HK-2 (cell line): ENCODE measurements at regions not wholly inside any gene's neighbourhood (a gene's known extent, or its start where the extent isn't known, plus 50 kb on each side); places are given as distances from the start of the nearest gene placed in this dataset.
"Not testable (repeated sequence)": the region's sequence is repeated elsewhere in the genome, so short reads cannot be mapped to it uniquely, and the experiment has no call there.

ENCODE experiments used
- DNase-seq: peaks from one replicate; pipeline ENCODE4 v3.0.0-alpha.2; 2018; ENCODE audit not compliant: unreplicated experiment

- DNase-seq: no peak
Observed at GRCh38 chr4:12375805-12376204, 947.1 kb upstream of the HS3ST1 start.

GRCh38 chr4:12365869-12366268, 937.2 kb upstream of the HS3ST1 start:
- DNase-seq: not testable (repeated sequence)

- no peak for DNase-seq
Observed at GRCh38 chr4:12360391-12360790, 931.7 kb upstream of the HS3ST1 start.

- DNase-seq: no peak
Observed at GRCh38 chr4:12359420-12359819, 930.7 kb upstream of the HS3ST1 start.

DNA sequence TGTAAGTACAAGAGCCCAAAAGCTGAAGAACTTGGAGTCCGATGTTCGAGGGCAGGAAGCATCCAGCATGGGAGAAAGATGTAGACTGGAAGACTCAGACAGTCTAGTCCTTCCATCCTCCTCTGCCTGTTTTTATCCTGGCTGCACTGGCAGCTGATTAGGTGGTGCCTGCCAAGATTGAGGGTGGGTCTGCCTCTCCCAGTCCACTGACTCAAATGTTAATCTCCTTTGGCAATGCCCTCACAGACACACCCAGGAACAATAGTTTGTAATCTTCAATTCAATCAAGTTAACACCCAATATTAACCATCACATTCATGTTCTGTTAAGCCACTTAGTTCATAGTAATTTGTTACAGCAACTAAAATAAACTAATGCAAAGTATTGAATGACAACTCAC, 904.4 kb upstream of the HS3ST1 start:
- not testable (repeated sequence) for DNase-seq

- DNase-seq: no peak
Observed at GRCh38 chr4:12324965-12325364, 896.3 kb upstream of the HS3ST1 start.

DNA sequence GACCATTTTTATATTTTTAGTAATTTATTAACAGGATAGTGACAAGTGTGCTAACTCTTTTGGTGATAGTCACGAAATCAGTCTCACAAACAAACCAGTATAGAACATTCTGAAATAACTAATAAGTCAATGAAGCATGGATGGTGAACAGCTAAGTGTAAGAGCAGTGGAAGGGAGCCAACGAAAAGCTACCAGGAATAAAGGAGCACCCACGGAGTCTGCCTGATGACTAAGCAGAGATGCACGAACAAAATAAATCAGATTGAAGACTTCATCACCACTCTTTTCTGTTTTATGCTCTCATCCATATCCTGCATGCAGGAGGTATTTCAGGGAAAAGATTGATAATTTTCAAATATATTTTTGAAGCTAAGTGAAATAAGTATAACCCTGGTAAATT, 891.1 kb upstream of the HS3ST1 start:
- peak; percentile 1 for DNase-seq

DNA sequence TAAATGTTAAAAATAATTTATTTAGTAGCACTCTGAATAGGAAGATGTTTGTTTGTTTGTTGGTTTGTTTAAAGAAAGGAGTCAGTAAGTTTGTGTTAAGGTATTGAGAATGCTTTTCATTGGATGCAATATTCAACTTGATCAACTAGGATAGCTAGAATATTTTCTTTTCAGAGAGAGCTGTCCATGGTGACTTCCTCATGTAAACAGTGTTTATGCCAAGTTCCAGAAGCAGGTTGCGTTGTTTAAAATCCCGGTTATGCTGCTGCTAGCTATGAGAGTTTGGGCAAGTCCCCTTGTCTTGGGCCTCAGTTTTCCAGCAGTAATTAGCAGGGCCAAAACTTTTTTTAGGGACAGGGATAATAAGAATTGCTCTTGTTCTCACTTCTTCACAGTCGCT, 876.2 kb upstream of the HS3ST1 start:
- no peak for DNase-seq

DNA sequence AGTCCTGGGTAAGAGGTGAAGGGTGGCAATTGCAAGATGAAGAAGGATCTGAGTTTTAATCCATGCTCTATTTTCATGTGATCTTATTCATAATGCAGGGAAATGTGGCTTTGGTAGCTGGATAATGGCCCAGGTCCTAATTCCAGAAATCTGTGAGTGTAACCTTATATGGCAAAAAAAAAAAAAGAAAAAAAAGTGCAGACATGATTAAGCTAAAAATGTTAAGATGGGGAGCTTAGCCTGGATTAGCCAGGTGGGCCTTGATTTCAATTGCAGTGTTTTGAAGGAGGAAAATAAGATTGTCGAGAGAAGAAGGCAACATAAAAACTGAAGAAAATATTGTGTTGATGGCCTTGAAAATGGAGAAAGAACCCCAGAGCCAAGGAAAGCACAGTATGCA, 867.7 kb upstream of the HS3ST1 start:
- DNase-seq: no peak

GRCh38 chr4:12293906-12294525, 865.3 kb upstream of the HS3ST1 start:
- no peak for DNase-seq

DNA sequence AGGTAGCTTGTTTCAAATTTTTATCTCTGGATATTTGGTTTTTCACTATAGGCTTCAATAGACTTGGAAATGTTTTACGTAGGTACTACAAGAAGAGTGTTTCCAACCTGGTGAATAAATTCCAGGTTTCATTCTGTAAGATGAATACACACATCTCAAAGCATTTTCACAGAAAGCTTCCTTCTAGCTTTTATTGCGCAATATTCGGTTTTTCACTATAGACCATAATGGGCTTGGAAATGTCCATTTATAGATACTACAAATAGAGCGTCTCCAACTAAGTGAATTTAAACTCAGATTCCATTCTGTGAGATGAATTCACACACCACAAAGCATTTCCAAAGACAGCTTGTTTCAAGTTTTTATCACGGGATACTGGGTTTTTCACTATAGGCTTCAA, 857.7 kb upstream of the HS3ST1 start:
- no peak for DNase-seq

DNA sequence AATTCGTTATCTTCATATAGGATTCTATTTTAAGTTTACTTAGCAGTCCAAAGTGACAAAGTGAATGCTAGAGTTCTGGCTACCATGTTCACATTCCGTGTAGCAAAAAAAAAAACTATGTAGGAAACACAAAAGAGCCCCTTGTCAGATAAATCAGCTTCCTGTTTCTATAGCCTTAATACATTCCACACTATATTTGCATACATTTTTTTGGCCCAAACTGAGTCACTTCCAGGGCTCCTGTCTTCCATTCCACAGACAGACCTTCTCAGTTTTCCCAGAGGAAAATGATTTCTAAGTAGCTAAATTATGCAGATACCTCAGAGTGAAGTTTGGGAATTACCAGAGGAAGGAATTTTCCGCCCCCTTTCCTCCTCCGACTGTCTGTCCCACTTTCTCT, 841.9 kb upstream of the HS3ST1 start:
- DNase-seq: no peak

- DNase-seq: no peak
Observed at GRCh38 chr4:12265554-12265953, 836.9 kb upstream of the HS3ST1 start.

- no peak for DNase-seq
Observed at GRCh38 chr4:12260453-12260852, 831.8 kb upstream of the HS3ST1 start.

- DNase-seq: no peak
Observed at GRCh38 chr4:12244973-12245372, 816.3 kb upstream of the HS3ST1 start.

DNA sequence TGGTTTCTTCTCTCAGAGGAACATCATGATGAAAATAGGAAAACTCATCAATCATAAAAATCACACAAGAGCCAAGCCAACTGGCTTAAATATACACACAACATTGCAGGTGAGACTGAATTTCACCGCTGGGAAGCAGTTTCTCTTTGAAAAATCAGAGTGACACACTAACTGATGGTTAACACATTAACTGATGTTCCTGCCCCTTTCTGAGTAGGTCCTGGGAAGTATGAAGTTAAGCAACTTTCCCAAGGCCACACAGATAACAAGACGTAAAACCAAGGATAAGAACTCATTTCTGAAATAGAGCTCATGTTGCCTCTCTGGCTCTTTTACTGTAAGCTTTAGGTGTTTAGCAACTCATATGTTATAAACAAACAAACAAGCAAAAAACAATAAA, 813.7 kb upstream of the HS3ST1 start:
- DNase-seq: no peak

DNA sequence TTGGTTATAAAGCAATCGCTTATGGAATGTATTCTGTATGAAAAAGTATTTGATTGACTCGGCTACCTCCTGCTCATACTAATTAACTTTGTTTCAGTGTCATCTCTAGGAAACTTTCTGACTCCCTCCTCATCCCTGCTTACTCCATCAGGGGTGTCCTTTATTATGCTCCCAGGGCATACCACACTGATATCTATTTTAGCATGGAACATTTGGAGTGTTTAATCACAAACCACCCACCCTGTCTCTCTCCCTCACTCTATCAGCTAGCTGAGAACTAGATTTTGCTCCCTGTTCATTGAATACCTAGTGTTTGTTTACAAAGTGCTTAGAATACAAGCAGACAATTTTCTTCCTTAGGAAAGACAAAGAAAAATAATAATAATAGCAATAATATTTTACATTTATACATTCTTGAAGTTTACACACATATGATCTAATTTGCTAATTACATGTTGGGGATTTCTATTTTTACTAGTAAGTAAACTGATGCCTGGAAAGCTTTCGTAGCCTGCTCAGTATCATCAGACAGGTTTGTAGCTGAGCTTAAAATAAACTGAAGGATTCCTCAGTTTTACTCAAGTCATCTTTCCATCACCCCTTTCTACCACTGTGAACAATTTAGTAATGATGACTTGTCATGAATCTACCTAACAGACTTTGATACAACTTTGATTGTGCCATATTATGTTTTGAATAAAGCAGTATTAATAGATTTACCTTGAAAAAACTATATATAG, 811.4 kb upstream of the HS3ST1 start:
- DNase-seq: no peak

- no peak for DNase-seq
Observed at GRCh38 chr4:12231098-12231497, 802.4 kb upstream of the HS3ST1 start.

DNA sequence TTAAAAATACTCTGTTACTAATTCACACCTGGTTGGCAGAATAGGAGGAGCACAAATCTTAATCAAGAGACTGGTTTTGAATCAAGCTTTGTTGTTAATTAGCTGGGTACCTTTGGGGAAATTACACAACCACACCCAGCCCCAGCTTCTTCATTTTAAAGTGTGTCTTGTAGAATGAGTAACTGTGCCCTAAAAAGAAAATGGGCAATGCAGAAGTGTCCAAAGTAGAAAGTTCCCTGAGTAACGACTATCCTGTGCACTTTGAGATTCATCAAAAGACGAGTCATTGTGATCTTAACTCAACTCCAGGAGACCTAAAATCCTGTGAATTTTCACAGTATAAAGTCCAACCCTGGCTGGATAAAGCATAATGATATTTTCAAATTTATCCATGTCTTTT, 792.3 kb upstream of the HS3ST1 start:
- DNase-seq: no peak

DNA sequence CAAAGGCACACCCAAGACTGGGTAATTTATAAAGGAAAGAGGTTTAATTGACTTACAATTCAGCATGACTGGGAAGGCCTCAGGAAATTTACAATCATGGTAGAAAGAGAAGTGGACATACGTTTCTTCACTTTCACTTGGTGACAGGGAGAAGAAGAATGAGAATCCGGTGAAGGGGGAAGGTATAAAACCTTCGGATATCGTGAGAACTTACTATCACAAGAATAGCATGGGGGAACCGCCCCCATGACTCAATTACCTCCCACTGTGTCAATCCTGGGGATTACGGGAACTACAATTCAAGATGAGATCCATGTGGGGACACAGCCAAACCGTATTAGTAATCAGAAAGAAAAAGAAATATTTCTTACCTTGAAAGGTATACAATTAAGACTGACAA, 782.9 kb upstream of the HS3ST1 start:
- DNase-seq: no peak

DNA sequence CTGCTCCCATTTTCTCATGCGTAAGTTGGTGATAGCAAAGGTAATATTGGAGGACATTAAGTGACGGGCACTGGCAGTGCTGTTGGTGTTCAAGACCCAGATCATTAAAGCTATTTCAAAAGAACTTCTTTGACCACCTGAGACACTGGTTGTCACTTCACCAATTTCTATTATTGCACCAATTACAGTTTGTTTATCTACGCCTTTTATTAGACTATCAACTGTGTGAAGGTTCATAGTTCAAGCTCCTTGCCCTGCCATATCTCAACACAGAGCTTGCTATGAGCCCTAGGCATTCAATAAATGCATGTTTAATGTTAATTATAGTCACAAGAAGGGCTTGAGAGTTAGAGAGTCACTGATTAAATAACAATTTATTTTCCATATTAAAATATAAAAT, 778.7 kb upstream of the HS3ST1 start:
- no peak for DNase-seq

DNA sequence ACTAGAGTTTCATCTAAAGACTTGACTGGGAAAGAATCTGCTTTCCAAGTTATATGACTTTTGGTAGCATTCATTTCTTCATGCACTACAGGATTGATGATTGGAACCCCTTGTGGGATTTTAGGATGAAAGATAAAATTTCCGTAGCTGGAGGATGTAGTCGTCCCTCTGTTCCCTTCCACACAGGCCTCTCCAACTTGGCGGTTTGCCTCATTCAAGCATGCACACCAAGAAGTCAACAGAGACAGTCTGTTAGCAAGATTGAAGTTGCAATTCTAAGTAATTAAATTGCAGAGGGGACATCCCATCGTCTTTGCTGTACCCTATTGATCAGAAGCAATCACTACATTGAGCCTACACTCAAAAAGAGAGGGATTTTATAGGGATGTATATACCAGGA, 777.4 kb upstream of the HS3ST1 start:
- no peak for DNase-seq

GRCh38 chr4:12203945-12204344, 775.3 kb upstream of the HS3ST1 start:
- DNase-seq: no peak

GRCh38 chr4:12200226-12200625, 771.5 kb upstream of the HS3ST1 start:
- DNase-seq: no peak
